ENCODE measurements at regions not wholly inside any gene's neighbourhood (a gene's known extent, or its start where the extent isn't known, plus 50 kb on each side); places are given as distances from the start of the nearest gene placed in this dataset.
"Not testable (repeated sequence)": the region's sequence is repeated elsewhere in the genome, so short reads cannot be mapped to it uniquely, and the experiment has no call there.

GRCh38 chr14:101256266-101256665 is 305.0 kb upstream of the DIO3 start:
- no peak overlapping the region for H3K27ac ChIP-seq (ENCODE audit: low read depth, low read length)
- no peaks in the 10 kb centered on the region for H3K4me1 ChIP-seq (ENCODE audit: control insufficient read depth, insufficient read depth, low read length)
- H3K36me3 ChIP-seq (ENCODE audit: control insufficient read depth, insufficient read depth, low read length): no peaks in the 10 kb centered on the region
- H3K27me3 ChIP-seq (ENCODE audit: control insufficient read depth, insufficient read depth, low read length): no peaks in the 10 kb centered on the region
- no peak overlapping the region for H3K9ac ChIP-seq (ENCODE audit: low read length)
- no peak overlapping the region for H3K4me3 ChIP-seq (ENCODE audit: low read length)

GRCh38 chr14:101257551-101257950 is 303.7 kb upstream of the DIO3 start:
- Histone ChIP-seq H3K27ac (ENCODE audit: low read depth, low read length) (no peak overlapping the region), H3K27me3 (ENCODE audit: control insufficient read depth, insufficient read depth, low read length) (no peaks in the 10 kb centered on the region), H3K36me3 (ENCODE audit: control insufficient read depth, insufficient read depth, low read length) (no peaks in the 10 kb centered on the region), H3K4me1 (ENCODE audit: control insufficient read depth, insufficient read depth, low read length) (no peaks in the 10 kb centered on the region), H3K4me3 (ENCODE audit: low read length) (no peak overlapping the region), H3K9ac (ENCODE audit: low read length) (no peak overlapping the region)

- Histone ChIP-seq H3K4me1 (ENCODE audit: control insufficient read depth, insufficient read depth, low read length) (no peaks in the 10 kb centered on the region), H3K9ac (ENCODE audit: low read length) (no peak overlapping the region), H3K27me3 (ENCODE audit: control insufficient read depth, insufficient read depth, low read length) (no peaks in the 10 kb centered on the region), H3K4me3 (ENCODE audit: low read length) (no peak overlapping the region), H3K27ac (ENCODE audit: low read depth, low read length) (no peak overlapping the region), H3K36me3 (ENCODE audit: control insufficient read depth, insufficient read depth, low read length) (no peaks in the 10 kb centered on the region)
Measured at GRCh38 chr14:101259748-101260147, 301.5 kb upstream of the DIO3 start.

GRCh38 chr14:101266441-101266840 is 294.9 kb upstream of the DIO3 start:
- H3K4me3 ChIP-seq (ENCODE audit: low read length); H3K27ac ChIP-seq (ENCODE audit: low read depth, low read length); H3K36me3 ChIP-seq (ENCODE audit: control insufficient read depth, insufficient read depth, low read length); H3K4me1 ChIP-seq (ENCODE audit: control insufficient read depth, insufficient read depth, low read length); H3K27me3 ChIP-seq (ENCODE audit: control insufficient read depth, insufficient read depth, low read length); H3K9ac ChIP-seq (ENCODE audit: low read length): not testable (repeated sequence)

- no peak overlapping the region for H3K4me3 ChIP-seq (ENCODE audit: low read length)
- no peak overlapping the region for H3K9ac ChIP-seq (ENCODE audit: low read length)
- no peaks in the 10 kb centered on the region for H3K4me1 ChIP-seq (ENCODE audit: control insufficient read depth, insufficient read depth, low read length)
- no peaks in the 10 kb centered on the region for H3K27me3 ChIP-seq (ENCODE audit: control insufficient read depth, insufficient read depth, low read length)
- no peak overlapping the region for H3K27ac ChIP-seq (ENCODE audit: low read depth, low read length)
- H3K36me3 ChIP-seq (ENCODE audit: control insufficient read depth, insufficient read depth, low read length): no peaks in the 10 kb centered on the region
Measured at GRCh38 chr14:101273091-101273490, 288.2 kb upstream of the DIO3 start.

- Histone ChIP-seq H3K4me1 (ENCODE audit: control insufficient read depth, insufficient read depth, low read length) (no peaks in the 10 kb centered on the region), H3K27me3 (ENCODE audit: control insufficient read depth, insufficient read depth, low read length) (no peaks in the 10 kb centered on the region), H3K27ac (ENCODE audit: low read depth, low read length) (no peak overlapping the region), H3K4me3 (ENCODE audit: low read length) (no peak overlapping the region), H3K36me3 (ENCODE audit: control insufficient read depth, insufficient read depth, low read length) (no peaks in the 10 kb centered on the region), H3K9ac (ENCODE audit: low read length) (no peak overlapping the region)
Measured at GRCh38 chr14:101276309-101277091, 284.8 kb upstream of the DIO3 start.

GRCh38 chr14:101282418-101282817 is 278.9 kb upstream of the DIO3 start:
- H3K9ac ChIP-seq (ENCODE audit: low read length): no peak overlapping the region
- H3K4me3 ChIP-seq (ENCODE audit: low read length): no peak overlapping the region
- H3K27me3 ChIP-seq (ENCODE audit: control insufficient read depth, insufficient read depth, low read length): no peaks in the 10 kb centered on the region
- H3K36me3 ChIP-seq (ENCODE audit: control insufficient read depth, insufficient read depth, low read length): no peaks in the 10 kb centered on the region
- no peaks in the 10 kb centered on the region for H3K4me1 ChIP-seq (ENCODE audit: control insufficient read depth, insufficient read depth, low read length)
- H3K27ac ChIP-seq (ENCODE audit: low read depth, low read length): no peak overlapping the region

GRCh38 chr14:101284711-101285110 is 276.6 kb upstream of the DIO3 start:
- no peak overlapping the region for H3K4me3 ChIP-seq (ENCODE audit: low read length)
- no peak overlapping the region for H3K27ac ChIP-seq (ENCODE audit: low read depth, low read length)
- no peaks in the 10 kb centered on the region for H3K4me1 ChIP-seq (ENCODE audit: control insufficient read depth, insufficient read depth, low read length)
- H3K36me3 ChIP-seq (ENCODE audit: control insufficient read depth, insufficient read depth, low read length): no peaks in the 10 kb centered on the region
- no peak overlapping the region for H3K9ac ChIP-seq (ENCODE audit: low read length)
- H3K27me3 ChIP-seq (ENCODE audit: control insufficient read depth, insufficient read depth, low read length): no peaks in the 10 kb centered on the region

GRCh38 chr14:101286271-101287018 is 274.9 kb upstream of the DIO3 start:
- no peaks in the 10 kb centered on the region for H3K27me3 ChIP-seq (ENCODE audit: control insufficient read depth, insufficient read depth, low read length)
- no peaks in the 10 kb centered on the region for H3K36me3 ChIP-seq (ENCODE audit: control insufficient read depth, insufficient read depth, low read length)
- H3K4me3 ChIP-seq (ENCODE audit: low read length): no peak overlapping the region
- no peaks in the 10 kb centered on the region for H3K4me1 ChIP-seq (ENCODE audit: control insufficient read depth, insufficient read depth, low read length)
- H3K27ac ChIP-seq (ENCODE audit: low read depth, low read length): no peak overlapping the region
- no peak overlapping the region for H3K9ac ChIP-seq (ENCODE audit: low read length)

- no peak overlapping the region for H3K27ac ChIP-seq (ENCODE audit: low read depth, low read length)
- H3K4me3 ChIP-seq (ENCODE audit: low read length): no peak overlapping the region
- H3K27me3 ChIP-seq (ENCODE audit: control insufficient read depth, insufficient read depth, low read length): no peaks in the 10 kb centered on the region
- no peak overlapping the region for H3K9ac ChIP-seq (ENCODE audit: low read length)
- H3K36me3 ChIP-seq (ENCODE audit: control insufficient read depth, insufficient read depth, low read length): no peaks in the 10 kb centered on the region
- no peaks in the 10 kb centered on the region for H3K4me1 ChIP-seq (ENCODE audit: control insufficient read depth, insufficient read depth, low read length)
Measured at GRCh38 chr14:101288436-101289229, 272.7 kb upstream of the DIO3 start.

GRCh38 chr14:101289230-101289690 is 272.0 kb upstream of the DIO3 start:
- no peak overlapping the region for H3K27ac ChIP-seq (ENCODE audit: low read depth, low read length)
- no peak overlapping the region for H3K4me3 ChIP-seq (ENCODE audit: low read length)
- no peaks in the 10 kb centered on the region for H3K27me3 ChIP-seq (ENCODE audit: control insufficient read depth, insufficient read depth, low read length)
- no peaks in the 10 kb centered on the region for H3K4me1 ChIP-seq (ENCODE audit: control insufficient read depth, insufficient read depth, low read length)
- no peaks in the 10 kb centered on the region for H3K36me3 ChIP-seq (ENCODE audit: control insufficient read depth, insufficient read depth, low read length)
- H3K9ac ChIP-seq (ENCODE audit: low read length): no peak overlapping the region

GRCh38 chr14:101289911-101290310 is 271.4 kb upstream of the DIO3 start:
- no peaks in the 10 kb centered on the region for H3K36me3 ChIP-seq (ENCODE audit: control insufficient read depth, insufficient read depth, low read length)
- no peak overlapping the region for H3K4me3 ChIP-seq (ENCODE audit: low read length)
- H3K4me1 ChIP-seq (ENCODE audit: control insufficient read depth, insufficient read depth, low read length): no peaks in the 10 kb centered on the region
- H3K27me3 ChIP-seq (ENCODE audit: control insufficient read depth, insufficient read depth, low read length): no peaks in the 10 kb centered on the region
- H3K9ac ChIP-seq (ENCODE audit: low read length): no peak overlapping the region
- no peak overlapping the region for H3K27ac ChIP-seq (ENCODE audit: low read depth, low read length)
